Neural progenitor cell (in vitro differentiated cells): ENCODE measurements at regions not wholly inside any gene's neighbourhood (a gene's known extent, or its start where the extent isn't known, plus 50 kb on each side); places are given as distances from the start of the nearest gene placed in this dataset.

Experiments
- DNase-seq: peaks from one replicate; pipeline ENCODE4 v3.0.0-alpha.2; 2016; ENCODE audit warnings: low spot score
- H2AFZ ChIP-seq: fragments of 200-600 bp; sonication (generic); replicated peaks from 2 replicates; pipeline ENCODE4 v1.6.1; 2016; ENCODE audit warnings: antibody characterized with exemption
- H3F3A ChIP-seq: fragments of 200-600 bp; sonication (generic); 2 replicates; pipeline ENCODE4 v1.6.1; 2016; ENCODE audit warnings: antibody characterized with exemption, low read depth
- H3K27ac ChIP-seq: fragments of 200-600 bp; sonication (generic); 2 replicates; pipeline ENCODE4 v1.5.1; 2016; ENCODE audit warnings: mild to moderate bottlenecking
- H3K27me3 ChIP-seq: fragments of 200-600 bp; sonication (generic); 2 replicates; pipeline ENCODE4 v1.6.1; 2016; ENCODE audit warnings: mild to moderate bottlenecking, moderate library complexity
- H3K36me3 ChIP-seq: fragments of 200-600 bp; sonication (generic); 2 replicates; pipeline ENCODE4 v1.5.1; 2016
- H3K4me1 ChIP-seq: fragments of 200-600 bp; sonication (generic); 2 replicates; pipeline ENCODE4 v1.6.1; 2016; ENCODE audit warnings: mixed run types
- H3K4me2 ChIP-seq: fragments of 200-600 bp; sonication (generic); 2 replicates; pipeline ENCODE4 v1.6.1; 2016
- H3K4me3 ChIP-seq: fragments of 200-600 bp; sonication (generic); 2 replicates; pipeline ENCODE4 v1.5.1; 2016
- H3K79me2 ChIP-seq: fragments of 200-600 bp; sonication (generic); 2 replicates; pipeline ENCODE4 v1.6.1; 2016; ENCODE audit warnings: low read depth
- H3K9ac ChIP-seq: fragments of 200-600 bp; sonication (generic); 2 replicates; pipeline ENCODE4 v1.6.1; 2016
- H3K9me3 ChIP-seq: fragments of 200-600 bp; sonication (generic); 2 replicates; pipeline ENCODE4 v1.5.1; 2016; ENCODE audit warnings: low read depth
- H4K20me1 ChIP-seq: fragments of 200-600 bp; sonication (generic); 2 replicates; pipeline ENCODE4 v1.6.1; 2016; ENCODE audit warnings: low read depth
- H3K27ac Mint-ChIP-seq: 3 replicates; pipeline ENCODE4 v1.8.0; 2021; ENCODE audit warnings: mixed read lengths
- H3K27me3 Mint-ChIP-seq: 2 replicates; pipeline ENCODE4 v1.8.0; 2022; ENCODE audit warnings: low read depth, mild to moderate bottlenecking, inconsistent platforms, moderate library complexity, mixed read lengths; ENCODE audit not compliant: insufficient read depth
- H3K36me3 Mint-ChIP-seq: 3 replicates; pipeline ENCODE4 v1.8.0; 2021; ENCODE audit warnings: mixed read lengths
- H3K4me1 Mint-ChIP-seq: 3 replicates; pipeline ENCODE4 v1.8.0; 2021; ENCODE audit warnings: mixed read lengths
- H3K4me3 Mint-ChIP-seq: 3 replicates; pipeline ENCODE4 v1.8.0; 2021; ENCODE audit warnings: mild to moderate bottlenecking, moderate library complexity, mixed read lengths
- H3K9me3 Mint-ChIP-seq: 3 replicates; pipeline ENCODE4 v1.8.0; 2020; ENCODE audit warnings: mixed read lengths
- EZH2 ChIP-seq: fragments of 200-600 bp; sonication (generic); IDR thresholded peaks from 2 replicates; pipeline ENCODE4 v1.6.1; 2017; ENCODE audit warnings: antibody characterized with exemption, mild to moderate bottlenecking, moderate library complexity
- EZH2phosphoT487 ChIP-seq: fragments of 200-600 bp; sonication (generic); IDR thresholded peaks from 2 replicates; pipeline ENCODE4 v1.6.1; 2017; ENCODE audit warnings: antibody characterized with exemption
- TF ChIP-seq, protein P1 (sequence below): fragments of 200-600 bp; sonication (generic); IDR thresholded peaks from 2 replicates; pipeline ENCODE4 v1.5.1; 2017; ENCODE audit warnings: antibody characterized with exemption, mild to moderate bottlenecking

- no peaks in the 10 kb centered on the region for H3K79me2 ChIP-seq
- no peaks in the 10 kb centered on the region for H3F3A ChIP-seq
- Mint-ChIP-seq H3K4me3 (no peak overlapping the region), H3K36me3 (no peaks in the 10 kb centered on the region), H3K27me3 (no peaks in the 10 kb centered on the region), H3K9me3 (no peaks in the 10 kb centered on the region), H3K4me1 (peaks cover 3% of the 10 kb centered on the region), H3K27ac (no peak overlapping the region)
- no peaks in the 10 kb centered on the region for H3K9me3 ChIP-seq
- no peak overlapping the region for H3K4me2 ChIP-seq
- no peak overlapping the region for H3K4me3 ChIP-seq
- H3K36me3 ChIP-seq: no peaks in the 10 kb centered on the region
- no peak overlapping the region for H3K27ac ChIP-seq
- TF ChIP-seq, protein P1, sequence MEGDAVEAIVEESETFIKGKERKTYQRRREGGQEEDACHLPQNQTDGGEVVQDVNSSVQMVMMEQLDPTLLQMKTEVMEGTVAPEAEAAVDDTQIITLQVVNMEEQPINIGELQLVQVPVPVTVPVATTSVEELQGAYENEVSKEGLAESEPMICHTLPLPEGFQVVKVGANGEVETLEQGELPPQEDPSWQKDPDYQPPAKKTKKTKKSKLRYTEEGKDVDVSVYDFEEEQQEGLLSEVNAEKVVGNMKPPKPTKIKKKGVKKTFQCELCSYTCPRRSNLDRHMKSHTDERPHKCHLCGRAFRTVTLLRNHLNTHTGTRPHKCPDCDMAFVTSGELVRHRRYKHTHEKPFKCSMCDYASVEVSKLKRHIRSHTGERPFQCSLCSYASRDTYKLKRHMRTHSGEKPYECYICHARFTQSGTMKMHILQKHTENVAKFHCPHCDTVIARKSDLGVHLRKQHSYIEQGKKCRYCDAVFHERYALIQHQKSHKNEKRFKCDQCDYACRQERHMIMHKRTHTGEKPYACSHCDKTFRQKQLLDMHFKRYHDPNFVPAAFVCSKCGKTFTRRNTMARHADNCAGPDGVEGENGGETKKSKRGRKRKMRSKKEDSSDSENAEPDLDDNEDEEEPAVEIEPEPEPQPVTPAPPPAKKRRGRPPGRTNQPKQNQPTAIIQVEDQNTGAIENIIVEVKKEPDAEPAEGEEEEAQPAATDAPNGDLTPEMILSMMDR: no peak
- no peak for TF ChIP-seq EZH2
- TF ChIP-seq EZH2phosphoT487: no peak
- no peaks in the 10 kb centered on the region for H3K27me3 ChIP-seq
- H2AFZ ChIP-seq: no peak overlapping the region
- no peaks in the 10 kb centered on the region for H4K20me1 ChIP-seq
- no peaks in the 10 kb centered on the region for H3K4me1 ChIP-seq
- no peak overlapping the region for H3K9ac ChIP-seq
- DNase-seq: no peak
Observed at GRCh38 chr2:144686518-144687215, 166.7 kb upstream of the ZEB2 start.

GRCh38 chr2:144683966-144684365 is 164.0 kb upstream of the ZEB2 start:
- H4K20me1 ChIP-seq: no peaks in the 10 kb centered on the region
- Mint-ChIP-seq H3K27me3 (no peaks in the 10 kb centered on the region), H3K36me3 (no peaks in the 10 kb centered on the region), H3K4me1 (peaks cover 9% of the 10 kb centered on the region), H3K4me3 (no peak overlapping the region), H3K9me3 (no peaks in the 10 kb centered on the region), H3K27ac (no peak overlapping the region)
- H2AFZ ChIP-seq: no peak overlapping the region
- TF ChIP-seq, protein P1: no peak
- no peak for TF ChIP-seq EZH2phosphoT487
- no peak for TF ChIP-seq EZH2
- H3K36me3 ChIP-seq: no peaks in the 10 kb centered on the region
- H3K9me3 ChIP-seq: no peaks in the 10 kb centered on the region
- H3K9ac ChIP-seq: no peak overlapping the region
- no peaks in the 10 kb centered on the region for H3F3A ChIP-seq
- H3K4me2 ChIP-seq: no peak overlapping the region
- no peaks in the 10 kb centered on the region for H3K79me2 ChIP-seq
- H3K27me3 ChIP-seq: no peaks in the 10 kb centered on the region
- no peak overlapping the region for H3K4me3 ChIP-seq
- no peaks in the 10 kb centered on the region for H3K4me1 ChIP-seq
- DNase-seq: no peak
- H3K27ac ChIP-seq: no peak overlapping the region

- Histone ChIP-seq H3F3A (no peaks in the 10 kb centered on the region), H4K20me1 (no peaks in the 10 kb centered on the region), H3K4me1 (no peaks in the 10 kb centered on the region), H3K27ac (no peak overlapping the region), H3K4me2 (no peak overlapping the region), H3K4me3 (no peak overlapping the region), H2AFZ (peak overlapping the region; percentile 48), H3K36me3 (no peaks in the 10 kb centered on the region), H3K9me3 (no peaks in the 10 kb centered on the region), H3K9ac (no peak overlapping the region), H3K79me2 (no peaks in the 10 kb centered on the region), H3K27me3 (no peaks in the 10 kb centered on the region)
- H3K27me3 Mint-ChIP-seq: no peaks in the 10 kb centered on the region
- no peak overlapping the region for H3K4me3 Mint-ChIP-seq
- no peak for DNase-seq
- H3K9me3 Mint-ChIP-seq: no peaks in the 10 kb centered on the region
- peaks cover 5% of the 10 kb centered on the region for H3K4me1 Mint-ChIP-seq
- H3K27ac Mint-ChIP-seq: no peak overlapping the region
- TF ChIP-seq EZH2phosphoT487: no peak
- TF ChIP-seq EZH2: no peak
- TF ChIP-seq, protein P1: no peak
- no peaks in the 10 kb centered on the region for H3K36me3 Mint-ChIP-seq
Observed at GRCh38 chr2:144683107-144683753, 163.3 kb upstream of the ZEB2 start.
